Vagina (tissue), 2 donors: ENCODE measurements at regions not wholly inside any gene's neighbourhood (a gene's known extent, or its start where the extent isn't known, plus 50 kb on each side); places are given as distances from the start of the nearest gene placed in this dataset.

Experiments
- DNase-seq, 2 donors: peaks; one replicate each; pipeline ENCODE4 v3.0.0-alpha.2; 2017; ENCODE audit errors: extremely low spot score in 2 of 2
- H3K27ac ChIP-seq: fragments of 200-600 bp; sonication (generic); one replicate; pipeline ENCODE4 v1.5.1; 2019
- H3K27me3 ChIP-seq: fragments of 200-600 bp; sonication (generic); one replicate; pipeline ENCODE4 v1.5.1; 2019
- H3K36me3 ChIP-seq, 2 donors: fragments of 200-600 bp; sonication (generic); one replicate each; pipeline ENCODE4 v1.5.1; 2017 to 2019
- H3K4me1 ChIP-seq: fragments of 200-600 bp; sonication (generic); one replicate; pipeline ENCODE4 v1.5.1; 2019
- H3K4me3 ChIP-seq, 2 donors: fragments of 200-600 bp; sonication (generic); 1 replicate in 1 of 2; 2 replicates in 1 of 2; pipeline ENCODE4 v1.5.1; 2016 to 2019
- H3K9me3 ChIP-seq: fragments of 200-600 bp; sonication (generic); one replicate; pipeline ENCODE4 v1.5.1; 2019
- POLR2A ChIP-seq, 2 donors: fragments of 450-650 bp; IDR thresholded peaks; one replicate each; pipeline ENCODE4 v1.6.1; 2017; ENCODE audit warnings: antibody characterized with exemption in 2 of 2, mild to moderate bottlenecking in 2 of 2, moderate library complexity in 2 of 2
- POLR2AphosphoS5 ChIP-seq, 2 donors: sonication (generic); formaldehyde crosslinking; IDR thresholded peaks; one replicate each; pipeline ENCODE4 v1.9.0; 2017; ENCODE audit warnings: antibody characterized with exemption in 2 of 2, mild to moderate bottlenecking in 2 of 2, low read depth in 1 of 2; ENCODE audit not compliant: insufficient read depth in 1 of 2
- intact Hi-C: fragments of 100-400 bp; cut with DNase I; formaldehyde crosslinking; loops from one replicate; pipeline ENCODE4 v1.15.1; 2023
- TF ChIP-seq, protein P1 (sequence below), 3 experiments: fragments of 450-650 bp in 2 of 3; fragments of 200-600 bp in 1 of 3; sonication (generic) in 1 of 3; IDR thresholded peaks; one replicate each; pipeline ENCODE4 v1.5.1; 2017 to 2019; ENCODE audit warnings: antibody characterized with exemption in 3 of 3, mild to moderate bottlenecking in 2 of 3, moderate library complexity in 2 of 3

DNA sequence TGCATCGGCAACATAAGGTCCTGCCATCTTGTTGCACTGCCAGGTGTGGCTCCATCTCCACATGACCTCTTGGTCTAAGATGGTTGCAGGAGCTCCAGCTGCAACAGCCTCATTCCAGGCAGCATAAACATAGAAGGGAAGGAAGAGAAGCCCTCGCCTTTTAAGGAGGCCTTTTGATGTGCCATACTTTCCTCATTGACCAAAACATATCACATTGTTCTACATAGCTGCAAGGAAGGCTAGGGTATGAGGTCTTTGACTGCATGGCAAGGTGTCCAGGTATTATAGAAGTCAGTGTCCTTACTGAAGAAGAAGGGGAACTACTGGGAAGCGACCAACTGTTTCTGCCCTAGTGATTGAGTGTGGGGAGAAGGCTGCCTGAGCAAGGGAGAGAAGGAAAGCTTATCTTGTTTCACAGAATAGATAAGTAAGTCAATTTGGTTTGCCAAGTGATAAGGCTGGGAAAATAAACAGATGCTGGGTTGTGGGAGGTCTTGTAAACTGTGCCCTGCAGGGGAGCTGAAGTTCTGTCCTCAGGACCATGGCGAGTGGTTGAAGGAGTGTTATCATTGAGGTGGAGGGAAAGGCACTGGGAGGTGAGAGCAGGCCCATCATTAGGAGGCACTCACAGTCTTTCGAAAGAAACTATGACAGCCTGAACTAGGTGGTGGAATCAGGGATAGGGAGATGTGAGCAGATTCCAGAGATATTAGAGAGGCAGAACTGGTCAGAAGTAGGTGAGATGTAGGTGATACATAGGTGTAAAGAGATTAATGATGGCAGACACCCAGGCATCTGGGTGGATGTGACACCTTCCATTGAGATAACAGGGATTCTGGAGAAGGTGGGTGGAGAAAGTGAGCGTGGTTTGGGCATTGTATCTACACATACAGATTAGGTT, 93.8 kb upstream of the IGF1R start:
- no peaks in the 10 kb centered on the region for H3K9me3 ChIP-seq
- no peak overlapping the region for H3K4me3 ChIP-seq
- TF ChIP-seq, protein P1, sequence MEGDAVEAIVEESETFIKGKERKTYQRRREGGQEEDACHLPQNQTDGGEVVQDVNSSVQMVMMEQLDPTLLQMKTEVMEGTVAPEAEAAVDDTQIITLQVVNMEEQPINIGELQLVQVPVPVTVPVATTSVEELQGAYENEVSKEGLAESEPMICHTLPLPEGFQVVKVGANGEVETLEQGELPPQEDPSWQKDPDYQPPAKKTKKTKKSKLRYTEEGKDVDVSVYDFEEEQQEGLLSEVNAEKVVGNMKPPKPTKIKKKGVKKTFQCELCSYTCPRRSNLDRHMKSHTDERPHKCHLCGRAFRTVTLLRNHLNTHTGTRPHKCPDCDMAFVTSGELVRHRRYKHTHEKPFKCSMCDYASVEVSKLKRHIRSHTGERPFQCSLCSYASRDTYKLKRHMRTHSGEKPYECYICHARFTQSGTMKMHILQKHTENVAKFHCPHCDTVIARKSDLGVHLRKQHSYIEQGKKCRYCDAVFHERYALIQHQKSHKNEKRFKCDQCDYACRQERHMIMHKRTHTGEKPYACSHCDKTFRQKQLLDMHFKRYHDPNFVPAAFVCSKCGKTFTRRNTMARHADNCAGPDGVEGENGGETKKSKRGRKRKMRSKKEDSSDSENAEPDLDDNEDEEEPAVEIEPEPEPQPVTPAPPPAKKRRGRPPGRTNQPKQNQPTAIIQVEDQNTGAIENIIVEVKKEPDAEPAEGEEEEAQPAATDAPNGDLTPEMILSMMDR (IDR thresholded peaks at IDR 0.05): no peak
- TF ChIP-seq POLR2A (IDR thresholded peaks at IDR 0.05) (no peak), POLR2AphosphoS5 (IDR thresholded peaks at IDR 0.05; ENCODE audit: insufficient read depth in 1 of 2, low read depth in 1 of 2) (no peak)
- intact Hi-C loops: no loop called here
- no peaks in the 10 kb centered on the region for H3K36me3 ChIP-seq
- no peak overlapping the region for H3K27ac ChIP-seq
- no peaks in the 10 kb centered on the region for H3K27me3 ChIP-seq
- no peak for DNase-seq
- H3K4me1 ChIP-seq: no peaks in the 10 kb centered on the region

DNA sequence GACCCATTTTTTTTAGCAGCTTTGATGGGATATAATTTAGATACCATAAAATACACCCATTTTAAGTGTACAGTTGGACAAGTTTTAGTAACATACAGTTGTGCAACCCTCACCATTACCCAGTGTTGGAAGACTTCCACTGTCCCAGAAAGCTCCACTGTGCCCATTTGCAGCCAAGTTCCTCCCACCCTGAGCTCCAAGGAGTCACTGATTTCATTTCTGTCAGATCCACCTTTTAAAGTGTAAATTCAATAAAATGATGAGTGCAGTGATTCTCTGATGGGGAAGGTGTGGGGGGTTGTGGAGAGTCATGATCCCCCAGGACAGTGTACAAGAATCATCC, 93.2 kb upstream of the IGF1R start:
- H3K4me3 ChIP-seq: no peak overlapping the region
- H3K4me1 ChIP-seq: no peaks in the 10 kb centered on the region
- intact Hi-C loops: no loop called here
- H3K9me3 ChIP-seq: no peaks in the 10 kb centered on the region
- H3K27ac ChIP-seq: no peak overlapping the region
- TF ChIP-seq, protein P1 (IDR thresholded peaks at IDR 0.05): no peak
- TF ChIP-seq POLR2AphosphoS5 (IDR thresholded peaks at IDR 0.05; ENCODE audit: insufficient read depth in 1 of 2, low read depth in 1 of 2): no peak
- no peak for TF ChIP-seq POLR2A (IDR thresholded peaks at IDR 0.05)
- no peaks in the 10 kb centered on the region for H3K27me3 ChIP-seq
- no peak for DNase-seq
- H3K36me3 ChIP-seq: no peaks in the 10 kb centered on the region

DNA sequence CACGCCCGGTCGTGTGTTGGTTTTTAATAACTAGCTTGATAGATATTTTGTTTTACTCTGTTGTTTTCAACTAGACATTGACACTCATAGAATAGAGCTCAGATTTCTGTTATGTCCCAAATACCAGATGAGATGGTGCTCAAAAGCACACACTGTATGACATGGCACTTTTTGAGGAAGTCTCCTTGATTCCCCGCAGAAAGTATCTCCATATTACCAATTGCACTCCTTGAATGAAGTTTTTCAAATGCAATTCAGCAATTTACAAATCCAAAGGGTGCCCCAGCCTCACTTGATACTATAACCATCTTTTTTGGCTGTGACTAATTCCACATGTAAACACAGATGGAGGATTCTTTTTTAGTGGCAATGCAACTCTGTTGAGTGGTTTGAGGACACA, 92.0 kb upstream of the IGF1R start:
- TF ChIP-seq POLR2A (IDR thresholded peaks at IDR 0.05) (no peak), POLR2AphosphoS5 (IDR thresholded peaks at IDR 0.05; ENCODE audit: insufficient read depth in 1 of 2, low read depth in 1 of 2) (no peak)
- TF ChIP-seq, protein P1 (IDR thresholded peaks at IDR 0.05): no peak
- peaks cover 5% of the 10 kb centered on the region for H3K4me1 ChIP-seq

DNA sequence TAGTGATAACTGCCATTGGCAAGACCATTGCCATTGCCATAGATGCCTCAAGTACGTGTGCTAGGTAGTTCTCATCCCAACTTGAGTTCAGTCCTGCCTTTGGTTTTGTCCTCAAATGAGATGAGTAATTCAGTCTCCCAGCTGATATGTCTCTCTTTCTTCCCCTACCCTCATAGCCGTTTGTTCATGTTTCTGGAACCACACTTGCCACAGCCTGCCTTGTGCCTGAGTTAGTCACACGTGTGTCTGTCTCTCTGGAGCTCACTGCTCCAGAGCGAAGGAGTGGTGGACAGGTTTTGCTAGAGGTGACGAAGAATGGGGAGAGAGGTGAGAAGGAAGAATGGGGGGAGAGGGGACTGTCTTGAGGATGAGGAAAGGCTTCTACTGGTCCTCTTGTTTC, 88.0 kb upstream of the IGF1R start:
- Histone ChIP-seq H3K4me1 (peaks cover 5% of the 10 kb centered on the region), H3K36me3 (no peaks in the 10 kb centered on the region), H3K9me3 (no peaks in the 10 kb centered on the region), H3K27me3 (no peaks in the 10 kb centered on the region), H3K27ac (no peak overlapping the region), H3K4me3 (no peak overlapping the region)
- DNase-seq: no peak
- TF ChIP-seq POLR2AphosphoS5 (IDR thresholded peaks at IDR 0.05; ENCODE audit: insufficient read depth in 1 of 2, low read depth in 1 of 2): peak in 1 of 2 donors; percentile 65
- TF ChIP-seq POLR2A (IDR thresholded peaks at IDR 0.05): no peak
- intact Hi-C loops: no loop called here

More for the DNA sequence above, 92.0 kb upstream of the IGF1R start:
- no peaks in the 10 kb centered on the region for H3K36me3 ChIP-seq
- no peak overlapping the region for H3K27ac ChIP-seq
- intact Hi-C loops: no loop called here
- H3K4me3 ChIP-seq: no peak overlapping the region
- no peaks in the 10 kb centered on the region for H3K27me3 ChIP-seq
- no peaks in the 10 kb centered on the region for H3K9me3 ChIP-seq
- DNase-seq: no peak

DNA sequence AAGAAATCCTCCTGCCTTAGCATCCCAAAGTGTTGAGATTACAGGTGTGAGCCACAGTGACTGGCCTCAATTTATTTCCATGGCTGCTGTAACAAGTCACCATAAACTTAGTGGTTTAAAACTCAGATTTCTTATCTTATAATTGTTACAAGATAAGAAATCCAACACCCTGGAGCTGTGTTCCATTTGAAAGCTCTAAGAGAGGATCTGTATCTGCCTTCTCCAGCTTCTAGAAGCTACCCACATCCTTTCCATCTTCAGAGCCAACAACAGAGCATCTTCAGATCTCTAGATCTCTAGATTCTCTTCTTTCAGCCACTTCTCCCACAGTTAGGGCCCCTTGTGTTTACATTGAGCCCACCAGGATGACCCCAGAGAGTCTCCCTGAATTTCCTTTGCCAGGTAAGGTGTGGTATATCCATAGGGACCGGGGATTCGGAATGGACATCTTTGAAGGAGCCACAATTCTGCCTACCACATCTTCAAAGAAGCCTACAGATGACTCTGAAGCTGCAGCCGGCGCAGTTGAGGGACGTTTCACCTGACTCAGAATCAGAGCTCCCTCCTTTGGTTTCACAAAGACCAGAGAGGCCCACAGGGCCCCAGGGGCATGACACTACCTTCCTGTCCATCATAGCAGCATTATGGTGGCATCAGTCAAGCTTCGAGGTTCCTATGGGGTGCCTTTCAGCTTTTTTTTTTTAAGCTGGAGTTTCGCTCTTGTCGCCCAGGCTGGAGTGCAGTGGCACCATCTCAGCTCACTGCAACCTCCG, 87.0 kb upstream of the IGF1R start:
- no peaks in the 10 kb centered on the region for H3K27me3 ChIP-seq
- H3K4me1 ChIP-seq: peaks cover 5% of the 10 kb centered on the region
- no peak overlapping the region for H3K27ac ChIP-seq
- TF ChIP-seq POLR2A (IDR thresholded peaks at IDR 0.05) (no peak), POLR2AphosphoS5 (IDR thresholded peaks at IDR 0.05; ENCODE audit: insufficient read depth in 1 of 2, low read depth in 1 of 2) (no peak)
- TF ChIP-seq, protein P1 (IDR thresholded peaks at IDR 0.05): no peak
- no peak for DNase-seq
- H3K36me3 ChIP-seq: no peaks in the 10 kb centered on the region
- H3K4me3 ChIP-seq: no peak overlapping the region
- intact Hi-C loops: no loop called here
- no peaks in the 10 kb centered on the region for H3K9me3 ChIP-seq
